ENCODE measurements at regions not wholly inside any gene's neighbourhood (a gene's known extent, or its start where the extent isn't known, plus 50 kb on each side); places are given as distances from the start of the nearest gene placed in this dataset.
"Not testable (repeated sequence)": the region's sequence is repeated elsewhere in the genome, so short reads cannot be mapped to it uniquely, and the experiment has no call there.

DNA sequence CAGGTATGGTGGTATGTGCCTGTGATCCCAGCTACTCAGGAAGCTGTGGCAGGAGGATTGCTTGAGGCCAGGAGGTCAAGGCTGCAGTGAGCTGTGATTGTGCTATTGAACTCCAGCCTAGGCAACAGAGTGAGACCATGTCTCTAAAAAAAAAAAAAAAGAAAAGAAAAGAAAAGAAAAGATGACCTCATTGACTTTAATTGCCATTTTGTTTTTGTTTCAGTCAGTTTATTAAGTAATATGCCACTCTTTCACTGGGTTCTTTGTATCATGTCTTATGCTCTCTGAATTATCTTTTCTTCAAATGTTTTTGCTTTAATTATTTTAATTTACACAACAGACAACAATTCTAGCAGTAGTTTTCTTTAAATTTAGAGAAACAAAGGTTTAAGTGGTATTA is 293.8 kb downstream of the TSHZ3 start:
- DNase-seq (ENCODE audit: low read depth): no peak

DNA sequence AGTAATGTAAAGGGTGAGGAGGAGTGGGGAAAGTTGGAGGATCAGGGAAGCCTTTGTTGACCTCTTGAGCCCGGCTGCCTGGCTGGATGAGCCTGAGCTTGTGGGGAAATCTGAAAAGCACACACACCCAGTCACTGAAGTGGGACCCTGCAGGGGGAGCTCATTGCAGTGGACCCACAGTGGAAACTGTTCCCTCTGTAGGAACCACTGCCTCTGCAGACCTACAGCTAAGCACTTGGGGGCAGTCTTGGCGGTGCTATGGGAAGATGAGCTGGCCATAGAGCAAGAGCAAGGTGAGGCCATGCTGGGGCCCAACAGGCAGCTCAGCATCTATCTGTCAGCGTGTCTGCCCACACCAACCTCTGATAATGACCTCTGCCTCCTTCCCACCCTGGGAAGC is 294.8 kb downstream of the TSHZ3 start:
- TF ChIP-seq, protein P1, sequence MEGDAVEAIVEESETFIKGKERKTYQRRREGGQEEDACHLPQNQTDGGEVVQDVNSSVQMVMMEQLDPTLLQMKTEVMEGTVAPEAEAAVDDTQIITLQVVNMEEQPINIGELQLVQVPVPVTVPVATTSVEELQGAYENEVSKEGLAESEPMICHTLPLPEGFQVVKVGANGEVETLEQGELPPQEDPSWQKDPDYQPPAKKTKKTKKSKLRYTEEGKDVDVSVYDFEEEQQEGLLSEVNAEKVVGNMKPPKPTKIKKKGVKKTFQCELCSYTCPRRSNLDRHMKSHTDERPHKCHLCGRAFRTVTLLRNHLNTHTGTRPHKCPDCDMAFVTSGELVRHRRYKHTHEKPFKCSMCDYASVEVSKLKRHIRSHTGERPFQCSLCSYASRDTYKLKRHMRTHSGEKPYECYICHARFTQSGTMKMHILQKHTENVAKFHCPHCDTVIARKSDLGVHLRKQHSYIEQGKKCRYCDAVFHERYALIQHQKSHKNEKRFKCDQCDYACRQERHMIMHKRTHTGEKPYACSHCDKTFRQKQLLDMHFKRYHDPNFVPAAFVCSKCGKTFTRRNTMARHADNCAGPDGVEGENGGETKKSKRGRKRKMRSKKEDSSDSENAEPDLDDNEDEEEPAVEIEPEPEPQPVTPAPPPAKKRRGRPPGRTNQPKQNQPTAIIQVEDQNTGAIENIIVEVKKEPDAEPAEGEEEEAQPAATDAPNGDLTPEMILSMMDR (conservative IDR thresholded peaks at IDR 0.05; ENCODE audit: low read depth, low read length): peak; percentile 76
- DNase-seq (ENCODE audit: low read depth): peak; percentile 11
- no peak overlapping the region for H3K4me3 ChIP-seq (ENCODE audit: low read length)

More for the DNA sequence above, 293.8 kb downstream of the TSHZ3 start:
- no peak overlapping the region for H3K4me3 ChIP-seq (ENCODE audit: low read length)
- TF ChIP-seq, protein P1 (conservative IDR thresholded peaks at IDR 0.05; ENCODE audit: low read depth, low read length): no peak

DNA sequence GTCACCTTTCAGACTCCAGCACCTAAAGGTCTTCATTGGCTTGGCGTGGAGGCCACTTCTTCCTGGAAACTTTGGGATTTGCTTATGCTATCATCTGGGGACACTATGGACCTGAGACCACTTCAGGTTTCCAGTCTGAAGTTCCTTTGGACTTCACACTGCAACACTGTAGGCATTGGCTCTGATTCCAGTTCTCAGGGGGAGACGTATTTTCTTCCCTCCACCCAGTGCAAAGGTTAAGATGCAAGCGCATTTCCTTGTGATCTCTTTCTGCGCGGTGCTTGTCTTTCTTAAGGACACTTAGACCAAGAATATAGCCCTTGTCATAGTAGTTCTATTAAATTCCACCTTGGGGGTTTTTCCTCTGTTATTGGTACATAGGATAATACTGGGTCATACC is 299.8 kb downstream of the TSHZ3 start:
- TF ChIP-seq, protein P1 (conservative IDR thresholded peaks at IDR 0.05; ENCODE audit: low read depth, low read length): no peak
- DNase-seq (ENCODE audit: low read depth): no peak
- no peak overlapping the region for H3K4me3 ChIP-seq (ENCODE audit: low read length)

DNA sequence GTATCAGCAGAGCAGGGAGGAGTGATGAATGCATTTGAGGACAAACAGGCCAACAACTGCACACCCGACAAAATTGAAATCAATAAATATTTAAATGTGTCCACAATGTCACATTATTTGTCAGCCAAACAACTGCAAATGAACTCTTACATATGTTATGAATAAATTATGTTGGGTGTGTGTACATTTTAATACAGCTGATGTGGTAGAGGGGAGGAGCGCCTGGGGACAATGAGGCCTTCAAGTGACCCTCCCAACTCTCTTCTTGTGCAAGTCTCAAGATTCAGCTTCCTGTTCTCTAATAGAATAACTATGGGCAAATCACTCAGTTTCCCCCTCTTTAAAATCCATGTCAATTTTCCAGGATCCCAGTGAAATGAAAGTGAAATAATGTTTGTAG is 303.2 kb downstream of the TSHZ3 start:
- no peak overlapping the region for H3K4me3 ChIP-seq (ENCODE audit: low read length)
- no peak for DNase-seq (ENCODE audit: low read depth)
- TF ChIP-seq, protein P1 (conservative IDR thresholded peaks at IDR 0.05; ENCODE audit: low read depth, low read length): no peak

- no peak overlapping the region for H3K4me3 ChIP-seq (ENCODE audit: low read length)
- no peak for DNase-seq (ENCODE audit: low read depth)
- TF ChIP-seq, protein P1 (conservative IDR thresholded peaks at IDR 0.05; ENCODE audit: low read depth, low read length): no peak
Observed at GRCh38 chr19:31041461-31041860, 307.8 kb downstream of the TSHZ3 start.

DNA sequence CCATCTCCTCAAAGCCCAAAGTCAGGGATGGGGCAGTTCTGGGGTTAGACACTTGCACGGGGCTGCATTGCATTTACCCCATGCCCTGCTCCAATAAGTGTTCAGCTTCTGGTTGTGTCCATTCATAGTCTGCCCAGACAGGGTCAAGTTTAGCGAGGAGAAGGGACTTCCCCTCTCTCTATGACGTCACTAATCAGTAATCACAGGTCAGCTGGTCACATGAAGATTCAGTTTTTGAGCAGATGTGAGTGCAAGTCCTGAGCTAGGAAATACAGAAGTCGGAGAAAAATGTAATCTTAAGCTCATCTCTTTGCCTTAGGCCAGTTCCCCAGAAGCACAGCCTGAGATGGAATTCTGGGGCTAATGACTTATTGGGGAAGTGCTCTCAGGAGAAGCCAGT is 310.1 kb downstream of the TSHZ3 start:
- TF ChIP-seq, protein P1 (conservative IDR thresholded peaks at IDR 0.05; ENCODE audit: low read depth, low read length): no peak
- DNase-seq (ENCODE audit: low read depth): no peak

DNA sequence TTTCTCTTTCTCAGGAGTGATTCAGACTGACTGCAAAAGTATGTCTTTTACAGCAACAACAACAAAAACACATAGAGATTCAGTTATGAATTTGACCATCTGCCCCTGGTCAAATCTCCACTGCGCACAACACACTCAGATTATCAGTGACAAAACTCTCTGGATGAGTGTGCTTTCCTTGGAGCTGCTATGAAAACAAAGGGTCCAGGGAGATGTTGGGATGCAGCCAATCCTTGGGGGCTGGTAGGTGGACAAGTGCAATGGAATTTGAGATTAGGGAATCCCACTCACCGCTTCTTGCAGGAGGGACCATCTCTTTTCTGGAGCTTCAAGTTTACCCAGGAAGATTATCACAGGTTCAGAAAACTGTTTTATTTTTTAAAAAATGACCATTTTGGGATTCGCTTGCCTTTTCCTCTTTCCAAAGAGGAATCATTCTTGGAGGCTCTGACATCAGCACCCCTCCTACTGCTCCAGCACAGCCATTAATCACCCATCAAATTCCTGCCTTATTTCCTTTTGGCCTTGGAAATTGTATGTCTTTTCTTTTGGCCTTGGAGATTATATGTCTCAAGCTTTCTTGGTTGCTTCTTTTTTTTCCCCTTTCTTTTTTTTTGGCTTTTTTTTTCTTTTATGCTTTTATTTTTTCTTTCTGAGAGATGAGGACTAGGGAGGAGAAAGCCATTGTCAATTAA is 311.8 kb downstream of the TSHZ3 start:
- TF ChIP-seq, protein P1 (conservative IDR thresholded peaks at IDR 0.05; ENCODE audit: low read depth, low read length): no peak
- DNase-seq (ENCODE audit: low read depth): no peak
- H3K4me3 ChIP-seq (ENCODE audit: low read length): no peak overlapping the region

More for the DNA sequence above, 310.1 kb downstream of the TSHZ3 start:
- H3K4me3 ChIP-seq (ENCODE audit: low read length): no peak overlapping the region

DNA sequence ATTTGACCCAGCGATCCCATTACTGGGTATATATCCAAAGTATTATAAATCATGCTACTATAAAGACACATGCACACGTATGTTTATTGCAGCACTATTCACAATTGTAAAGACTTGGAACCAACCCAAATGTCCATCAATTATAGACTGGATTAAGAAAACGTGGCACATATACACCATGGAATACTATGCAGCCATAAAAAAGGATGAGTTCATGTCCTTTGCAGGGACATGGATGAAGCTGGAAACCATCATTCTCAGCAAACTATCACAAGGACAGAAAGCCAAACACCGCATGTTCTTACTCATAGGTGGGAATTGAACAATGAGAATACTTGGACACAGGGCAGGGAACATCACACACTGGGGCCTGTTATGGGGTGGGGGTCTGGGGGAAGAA is 317.8 kb downstream of the TSHZ3 start:
- not testable (repeated sequence) for H3K4me3 ChIP-seq (ENCODE audit: low read length); DNase-seq (ENCODE audit: low read depth)
